NOMO-1 (cell line): ENCODE measurements at regions not wholly inside any gene's neighbourhood (a gene's known extent, or its start where the extent isn't known, plus 50 kb on each side); places are given as distances from the start of the nearest gene placed in this dataset.
"Not testable (repeated sequence)": the region's sequence is repeated elsewhere in the genome, so short reads cannot be mapped to it uniquely, and the experiment has no call there.

Experiments
- DNase-seq, 2 experiments: peaks; one replicate each; lab custom pipeline; 2025; ENCODE audit not compliant: unreplicated experiment in 2 of 2; lab: John Stamatoyannopoulos, UW

DNA sequence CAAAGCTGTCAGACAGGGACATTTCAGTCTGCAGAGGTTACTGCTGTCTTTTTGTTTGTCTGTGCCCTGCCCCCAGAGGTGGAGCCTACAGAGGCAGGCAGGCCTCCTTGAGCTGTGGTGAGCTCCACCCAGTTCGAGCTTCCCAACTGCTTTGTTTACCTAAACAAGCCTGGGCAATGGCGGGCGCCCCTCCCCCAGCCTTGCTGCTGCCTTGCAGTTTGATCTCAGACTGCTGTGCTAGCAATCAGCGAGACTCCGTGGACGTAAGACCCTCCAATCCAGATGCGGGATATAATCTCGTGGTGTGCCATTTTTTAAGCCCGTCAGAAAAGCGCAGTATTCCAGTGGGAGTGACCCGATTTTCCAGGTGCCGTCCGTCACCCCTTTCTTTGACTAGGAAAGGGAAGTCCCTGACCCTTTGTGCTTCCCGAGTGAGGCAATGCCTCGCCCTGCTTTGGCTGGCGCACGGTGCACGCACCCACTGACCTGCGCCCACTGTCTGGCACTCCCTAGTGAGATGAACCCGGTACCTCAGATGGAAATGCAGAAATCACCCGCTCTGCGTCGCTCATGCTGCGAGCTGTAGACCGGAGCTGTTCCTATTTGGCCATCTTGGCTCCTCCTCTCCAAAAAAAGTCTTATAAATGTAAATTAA is 54.1 kb upstream of the RIMS1 start:
- not testable (repeated sequence) for DNase-seq
